ENCODE measurements at regions not wholly inside any gene's neighbourhood (a gene's known extent, or its start where the extent isn't known, plus 50 kb on each side); places are given as distances from the start of the nearest gene placed in this dataset.

- H3K4me3 ChIP-seq (ENCODE audit: low read depth, low read length) = no peak overlapping the region
- TF ChIP-seq CTCF (IDR thresholded peaks at IDR 0.05; ENCODE audit: insufficient read depth, low read depth, low read length, missing control alignments) = no peak
- no peak for DNase-seq (ENCODE audit: low read depth)
Observed at GRCh38 chr4:4782969-4783368, 76.5 kb upstream of the MSX1 start.

- DNase-seq (ENCODE audit: low read depth) = no peak
- TF ChIP-seq CTCF (IDR thresholded peaks at IDR 0.05; ENCODE audit: insufficient read depth, low read depth, low read length, missing control alignments) = no peak
- no peak overlapping the region for H3K4me3 ChIP-seq (ENCODE audit: low read depth, low read length)
Observed at GRCh38 chr4:4781936-4782707, 77.3 kb upstream of the MSX1 start.

GRCh38 chr4:4780729-4781244, 78.7 kb upstream of the MSX1 start:
- TF ChIP-seq CTCF (IDR thresholded peaks at IDR 0.05; ENCODE audit: insufficient read depth, low read depth, low read length, missing control alignments) = no peak
- no peak overlapping the region for H3K4me3 ChIP-seq (ENCODE audit: low read depth, low read length)
- DNase-seq (ENCODE audit: low read depth) = no peak

DNA sequence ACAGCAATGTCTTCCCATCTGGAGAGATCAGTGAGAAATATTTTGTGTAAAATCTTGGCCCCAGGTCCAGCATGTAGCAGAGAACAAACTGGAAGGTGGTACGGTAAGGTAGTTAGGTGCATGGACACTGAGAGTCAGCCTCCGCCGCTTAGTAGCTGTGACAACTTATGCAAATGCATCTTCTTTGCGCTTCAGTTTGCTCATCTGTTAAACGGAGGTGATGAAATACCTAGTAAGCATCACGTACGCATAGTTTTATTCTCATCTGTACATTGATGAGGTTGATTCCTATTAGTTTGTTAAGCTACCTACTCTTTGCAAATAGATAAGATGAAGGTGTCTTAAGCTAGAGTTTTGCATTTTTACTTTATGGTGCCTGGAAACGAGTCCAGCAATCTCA, 80.0 kb upstream of the MSX1 start:
- H3K4me3 ChIP-seq (ENCODE audit: low read depth, low read length) = no peak overlapping the region
- no peak for DNase-seq (ENCODE audit: low read depth)
- TF ChIP-seq CTCF (IDR thresholded peaks at IDR 0.05; ENCODE audit: insufficient read depth, low read depth, low read length, missing control alignments) = no peak

- TF ChIP-seq CTCF (IDR thresholded peaks at IDR 0.05; ENCODE audit: insufficient read depth, low read depth, low read length, missing control alignments) = no peak
- no peak overlapping the region for H3K4me3 ChIP-seq (ENCODE audit: low read depth, low read length)
- no peak for DNase-seq (ENCODE audit: low read depth)
Observed at GRCh38 chr4:4779054-4779453, 80.4 kb upstream of the MSX1 start.

DNA sequence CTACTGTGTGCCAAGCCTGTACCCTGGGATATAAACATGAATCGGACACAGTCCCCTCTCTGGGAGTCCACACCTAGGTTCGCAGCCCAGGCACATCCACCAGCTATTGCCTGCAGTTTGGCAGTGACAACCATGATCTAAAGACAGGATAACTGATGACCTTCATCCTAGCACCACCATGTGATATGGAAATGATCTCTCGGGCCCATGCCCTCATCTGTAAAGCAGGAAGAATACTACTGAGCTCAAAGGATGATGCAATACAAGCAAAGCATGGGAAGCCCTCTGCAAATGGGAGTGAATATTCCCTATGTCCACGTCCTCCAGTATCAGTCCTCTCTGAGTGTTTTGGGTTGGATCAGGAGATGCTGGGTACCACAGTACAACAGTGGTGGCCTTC, 80.9 kb upstream of the MSX1 start:
- H3K4me3 ChIP-seq (ENCODE audit: low read depth, low read length) = no peak overlapping the region
- no peak for TF ChIP-seq CTCF (IDR thresholded peaks at IDR 0.05; ENCODE audit: insufficient read depth, low read depth, low read length, missing control alignments)
- no peak for DNase-seq (ENCODE audit: low read depth)

DNA sequence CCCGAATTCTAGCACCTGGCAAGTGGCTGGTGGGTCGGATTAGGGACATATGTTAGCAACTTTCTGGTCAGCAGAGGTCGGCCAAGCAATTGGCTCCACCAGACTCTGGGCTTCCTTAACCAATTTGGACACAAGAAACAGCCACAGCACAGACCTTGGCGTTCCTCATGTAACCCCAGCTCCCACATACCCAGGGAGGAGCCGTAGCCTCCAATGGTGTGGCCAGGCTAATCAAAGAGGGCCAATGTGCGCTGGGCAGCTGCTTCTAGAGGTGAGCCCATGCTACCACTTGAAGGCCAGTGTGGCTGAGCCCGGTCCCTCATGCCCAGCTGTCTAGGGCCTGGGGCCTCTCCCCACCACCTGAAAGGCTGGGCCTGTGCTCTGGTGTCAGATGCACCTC, 82.5 kb upstream of the MSX1 start:
- TF ChIP-seq CTCF (IDR thresholded peaks at IDR 0.05; ENCODE audit: insufficient read depth, low read depth, low read length, missing control alignments) = no peak
- H3K4me3 ChIP-seq (ENCODE audit: low read depth, low read length) = no peak overlapping the region
- no peak for DNase-seq (ENCODE audit: low read depth)
